ENCODE measurements at regions not wholly inside any gene's neighbourhood (a gene's known extent, or its start where the extent isn't known, plus 50 kb on each side); places are given as distances from the start of the nearest gene placed in this dataset.

GRCh38 chr7:27299861-27300260, 57.3 kb downstream of the EVX1 start:
- Mint-ChIP-seq H3K4me1 (ENCODE audit: low read depth) (no peaks in the 10 kb centered on the region), H3K27ac (no peak overlapping the region), H3K27me3 (peaks cover 36% of the 10 kb centered on the region), H3K9me3 (ENCODE audit: low read depth) (no peaks in the 10 kb centered on the region), H3K4me3 (no peak overlapping the region), H3K36me3 (no peaks in the 10 kb centered on the region)

GRCh38 chr7:27300421-27300820, 57.8 kb downstream of the EVX1 start:
- H3K36me3 Mint-ChIP-seq: no peaks in the 10 kb centered on the region
- no peak overlapping the region for H3K27ac Mint-ChIP-seq
- H3K4me1 Mint-ChIP-seq (ENCODE audit: low read depth): no peaks in the 10 kb centered on the region
- no peak overlapping the region for H3K4me3 Mint-ChIP-seq
- H3K27me3 Mint-ChIP-seq: peaks cover 34% of the 10 kb centered on the region
- H3K9me3 Mint-ChIP-seq (ENCODE audit: low read depth): no peaks in the 10 kb centered on the region

- Mint-ChIP-seq H3K4me1 (ENCODE audit: low read depth) (no peaks in the 10 kb centered on the region), H3K36me3 (no peaks in the 10 kb centered on the region), H3K27ac (no peak overlapping the region), H3K9me3 (ENCODE audit: low read depth) (no peaks in the 10 kb centered on the region), H3K27me3 (peaks cover 22% of the 10 kb centered on the region), H3K4me3 (no peak overlapping the region)
Measured at GRCh38 chr7:27302590-27302989, 60.0 kb downstream of the EVX1 start.

- Mint-ChIP-seq H3K9me3 (ENCODE audit: low read depth) (no peaks in the 10 kb centered on the region), H3K4me3 (no peak overlapping the region), H3K4me1 (ENCODE audit: low read depth) (no peaks in the 10 kb centered on the region), H3K27me3 (peaks cover 22% of the 10 kb centered on the region), H3K27ac (no peak overlapping the region), H3K36me3 (no peaks in the 10 kb centered on the region)
Measured at GRCh38 chr7:27303026-27303425, 60.4 kb downstream of the EVX1 start.

- H3K9me3 Mint-ChIP-seq (ENCODE audit: low read depth): no peaks in the 10 kb centered on the region
- H3K27me3 Mint-ChIP-seq: peaks cover 13% of the 10 kb centered on the region
- H3K27ac Mint-ChIP-seq: no peak overlapping the region
- H3K4me3 Mint-ChIP-seq: no peak overlapping the region
- H3K36me3 Mint-ChIP-seq: no peaks in the 10 kb centered on the region
- no peaks in the 10 kb centered on the region for H3K4me1 Mint-ChIP-seq (ENCODE audit: low read depth)
Measured at GRCh38 chr7:27305854-27306253, 63.3 kb downstream of the EVX1 start.

GRCh38 chr7:27312820-27313219, 70.2 kb downstream of the EVX1 start:
- H3K9me3 Mint-ChIP-seq (ENCODE audit: low read depth): no peaks in the 10 kb centered on the region
- peaks cover 9% of the 10 kb centered on the region for H3K27me3 Mint-ChIP-seq
- no peak overlapping the region for H3K4me3 Mint-ChIP-seq
- no peaks in the 10 kb centered on the region for H3K36me3 Mint-ChIP-seq
- H3K27ac Mint-ChIP-seq: no peak overlapping the region
- no peaks in the 10 kb centered on the region for H3K4me1 Mint-ChIP-seq (ENCODE audit: low read depth)

GRCh38 chr7:27314111-27314510, 71.5 kb downstream of the EVX1 start:
- H3K9me3 Mint-ChIP-seq (ENCODE audit: low read depth): peaks cover 3% of the 10 kb centered on the region
- no peaks in the 10 kb centered on the region for H3K4me1 Mint-ChIP-seq (ENCODE audit: low read depth)
- H3K4me3 Mint-ChIP-seq: no peak overlapping the region
- H3K36me3 Mint-ChIP-seq: no peaks in the 10 kb centered on the region
- H3K27ac Mint-ChIP-seq: no peak overlapping the region
- H3K27me3 Mint-ChIP-seq: peaks cover 12% of the 10 kb centered on the region

GRCh38 chr7:27315066-27315465, 72.5 kb downstream of the EVX1 start:
- H3K27me3 Mint-ChIP-seq: peaks cover 12% of the 10 kb centered on the region

GRCh38 chr7:27316311-27316710, 73.7 kb downstream of the EVX1 start:
- no peaks in the 10 kb centered on the region for H3K4me1 Mint-ChIP-seq (ENCODE audit: low read depth)
- H3K4me3 Mint-ChIP-seq: no peak overlapping the region
- no peak overlapping the region for H3K27ac Mint-ChIP-seq
- H3K36me3 Mint-ChIP-seq: no peaks in the 10 kb centered on the region
- H3K27me3 Mint-ChIP-seq: peaks cover 11% of the 10 kb centered on the region
- peaks cover 3% of the 10 kb centered on the region for H3K9me3 Mint-ChIP-seq (ENCODE audit: low read depth)

More at GRCh38 chr7:27315066-27315465, 72.5 kb downstream of the EVX1 start:
- H3K27ac Mint-ChIP-seq: no peak overlapping the region
- no peaks in the 10 kb centered on the region for H3K36me3 Mint-ChIP-seq
- no peak overlapping the region for H3K4me3 Mint-ChIP-seq
- H3K9me3 Mint-ChIP-seq (ENCODE audit: low read depth): peaks cover 3% of the 10 kb centered on the region
- H3K4me1 Mint-ChIP-seq (ENCODE audit: low read depth): no peaks in the 10 kb centered on the region

GRCh38 chr7:27324246-27324645, 81.6 kb downstream of the EVX1 start:
- Mint-ChIP-seq H3K36me3 (no peaks in the 10 kb centered on the region), H3K27ac (no peak overlapping the region), H3K4me1 (ENCODE audit: low read depth) (no peaks in the 10 kb centered on the region), H3K27me3 (peaks cover 12% of the 10 kb centered on the region), H3K9me3 (ENCODE audit: low read depth) (no peaks in the 10 kb centered on the region), H3K4me3 (no peak overlapping the region)

GRCh38 chr7:27329909-27330308, 87.3 kb downstream of the EVX1 start:
- peaks cover 5% of the 10 kb centered on the region for H3K9me3 Mint-ChIP-seq (ENCODE audit: low read depth)
- no peaks in the 10 kb centered on the region for H3K36me3 Mint-ChIP-seq
- no peaks in the 10 kb centered on the region for H3K4me1 Mint-ChIP-seq (ENCODE audit: low read depth)
- peaks cover 3% of the 10 kb centered on the region for H3K27me3 Mint-ChIP-seq
- H3K4me3 Mint-ChIP-seq: no peak overlapping the region
- H3K27ac Mint-ChIP-seq: no peak overlapping the region

GRCh38 chr7:27339478-27339877, 96.9 kb downstream of the EVX1 start:
- no peaks in the 10 kb centered on the region for H3K4me1 Mint-ChIP-seq (ENCODE audit: low read depth)
- H3K4me3 Mint-ChIP-seq: no peak overlapping the region

GRCh38 chr7:27344471-27344870, 101.9 kb downstream of the EVX1 start:
- Mint-ChIP-seq H3K4me1 (ENCODE audit: low read depth) (no peaks in the 10 kb centered on the region), H3K27ac (no peak overlapping the region), H3K4me3 (no peak overlapping the region), H3K27me3 (peaks cover 8% of the 10 kb centered on the region), H3K9me3 (ENCODE audit: low read depth) (no peaks in the 10 kb centered on the region), H3K36me3 (no peaks in the 10 kb centered on the region)

More at GRCh38 chr7:27339478-27339877, 96.9 kb downstream of the EVX1 start:
- peaks cover 6% of the 10 kb centered on the region for H3K9me3 Mint-ChIP-seq (ENCODE audit: low read depth)
- H3K36me3 Mint-ChIP-seq: no peaks in the 10 kb centered on the region
- H3K27ac Mint-ChIP-seq: no peak overlapping the region
- H3K27me3 Mint-ChIP-seq: peaks cover 14% of the 10 kb centered on the region

GRCh38 chr7:27345164-27345887, 102.7 kb downstream of the EVX1 start:
- no peaks in the 10 kb centered on the region for H3K36me3 Mint-ChIP-seq
- H3K4me3 Mint-ChIP-seq: no peak overlapping the region
- no peak overlapping the region for H3K27ac Mint-ChIP-seq
- H3K27me3 Mint-ChIP-seq: peaks cover 8% of the 10 kb centered on the region
- no peaks in the 10 kb centered on the region for H3K9me3 Mint-ChIP-seq (ENCODE audit: low read depth)
- H3K4me1 Mint-ChIP-seq (ENCODE audit: low read depth): no peaks in the 10 kb centered on the region

- Mint-ChIP-seq H3K36me3 (no peaks in the 10 kb centered on the region), H3K27me3 (peaks cover 6% of the 10 kb centered on the region), H3K27ac (no peak overlapping the region), H3K4me1 (ENCODE audit: low read depth) (no peaks in the 10 kb centered on the region), H3K4me3 (no peak overlapping the region), H3K9me3 (ENCODE audit: low read depth) (no peaks in the 10 kb centered on the region)
Measured at GRCh38 chr7:27345997-27346396, 103.4 kb downstream of the EVX1 start.
